Keratinocyte (primary cell): ENCODE measurements at regions not wholly inside any gene's neighbourhood (a gene's known extent, or its start where the extent isn't known, plus 50 kb on each side); places are given as distances from the start of the nearest gene placed in this dataset.

Experiments
- EZH2 ChIP-seq: IDR thresholded peaks from one replicate; pipeline ENCODE4 v1.6.1; 2012; ENCODE audit warnings: inconsistent platforms, mild to moderate bottlenecking, low read length, moderate library complexity
- TF ChIP-seq, protein P1 (sequence below), 3 experiments: IDR thresholded peaks in 1 of 3; conservative IDR thresholded peaks in 1 of 3; optimal IDR thresholded peaks in 1 of 3; 2 replicates in 2 of 3; 3 replicates in 1 of 3; pipeline versions ENCODE3 to v1.5.1; 2011; ENCODE audit warnings: low read length in 3 of 3, mild to moderate bottlenecking in 3 of 3, moderate library complexity in 2 of 3, control low read depth in 1 of 3, inconsistent platforms in 1 of 3; ENCODE audit not compliant: insufficient read depth in 2 of 3; ENCODE audit errors: extremely low read depth in 1 of 3

- TF ChIP-seq EZH2: no peak
- TF ChIP-seq, protein P1, sequence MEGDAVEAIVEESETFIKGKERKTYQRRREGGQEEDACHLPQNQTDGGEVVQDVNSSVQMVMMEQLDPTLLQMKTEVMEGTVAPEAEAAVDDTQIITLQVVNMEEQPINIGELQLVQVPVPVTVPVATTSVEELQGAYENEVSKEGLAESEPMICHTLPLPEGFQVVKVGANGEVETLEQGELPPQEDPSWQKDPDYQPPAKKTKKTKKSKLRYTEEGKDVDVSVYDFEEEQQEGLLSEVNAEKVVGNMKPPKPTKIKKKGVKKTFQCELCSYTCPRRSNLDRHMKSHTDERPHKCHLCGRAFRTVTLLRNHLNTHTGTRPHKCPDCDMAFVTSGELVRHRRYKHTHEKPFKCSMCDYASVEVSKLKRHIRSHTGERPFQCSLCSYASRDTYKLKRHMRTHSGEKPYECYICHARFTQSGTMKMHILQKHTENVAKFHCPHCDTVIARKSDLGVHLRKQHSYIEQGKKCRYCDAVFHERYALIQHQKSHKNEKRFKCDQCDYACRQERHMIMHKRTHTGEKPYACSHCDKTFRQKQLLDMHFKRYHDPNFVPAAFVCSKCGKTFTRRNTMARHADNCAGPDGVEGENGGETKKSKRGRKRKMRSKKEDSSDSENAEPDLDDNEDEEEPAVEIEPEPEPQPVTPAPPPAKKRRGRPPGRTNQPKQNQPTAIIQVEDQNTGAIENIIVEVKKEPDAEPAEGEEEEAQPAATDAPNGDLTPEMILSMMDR (optimal IDR thresholded peaks at IDR 0.05 in 1 of 3, IDR thresholded peaks at IDR 0.05 in 1 of 3, conservative IDR thresholded peaks at IDR 0.05 in 1 of 3; ENCODE audit: extremely low read depth in 1 of 3, insufficient read depth in 2 of 3, low read length in 3 of 3): no peak
Measured at GRCh38 chr13:83168590-83168989, 713.7 kb downstream of the SLITRK1 start.
